ENCODE measurements at regions not wholly inside any gene's neighbourhood (a gene's known extent, or its start where the extent isn't known, plus 50 kb on each side); places are given as distances from the start of the nearest gene placed in this dataset.

DNA sequence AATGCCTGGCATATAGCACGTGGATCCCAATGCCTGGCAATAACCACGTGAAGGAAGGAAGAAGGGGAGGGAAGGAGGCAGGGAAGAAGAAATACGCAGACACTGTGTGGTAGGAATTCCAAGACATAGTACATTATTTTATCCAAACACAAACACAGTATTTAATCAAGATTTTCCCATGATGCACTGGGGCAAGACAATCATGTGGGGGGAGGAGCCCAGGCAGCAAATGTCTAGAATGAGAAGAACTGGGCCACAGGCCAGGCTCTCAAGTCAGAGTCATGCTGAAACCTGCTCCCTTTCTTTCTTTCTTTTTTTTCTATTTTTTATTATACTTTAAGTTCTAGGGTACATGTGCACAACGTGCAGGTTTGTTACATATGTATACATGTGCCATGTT is 717.9 kb downstream of the UQCRFS1 start:
- TF ChIP-seq, protein P1, sequence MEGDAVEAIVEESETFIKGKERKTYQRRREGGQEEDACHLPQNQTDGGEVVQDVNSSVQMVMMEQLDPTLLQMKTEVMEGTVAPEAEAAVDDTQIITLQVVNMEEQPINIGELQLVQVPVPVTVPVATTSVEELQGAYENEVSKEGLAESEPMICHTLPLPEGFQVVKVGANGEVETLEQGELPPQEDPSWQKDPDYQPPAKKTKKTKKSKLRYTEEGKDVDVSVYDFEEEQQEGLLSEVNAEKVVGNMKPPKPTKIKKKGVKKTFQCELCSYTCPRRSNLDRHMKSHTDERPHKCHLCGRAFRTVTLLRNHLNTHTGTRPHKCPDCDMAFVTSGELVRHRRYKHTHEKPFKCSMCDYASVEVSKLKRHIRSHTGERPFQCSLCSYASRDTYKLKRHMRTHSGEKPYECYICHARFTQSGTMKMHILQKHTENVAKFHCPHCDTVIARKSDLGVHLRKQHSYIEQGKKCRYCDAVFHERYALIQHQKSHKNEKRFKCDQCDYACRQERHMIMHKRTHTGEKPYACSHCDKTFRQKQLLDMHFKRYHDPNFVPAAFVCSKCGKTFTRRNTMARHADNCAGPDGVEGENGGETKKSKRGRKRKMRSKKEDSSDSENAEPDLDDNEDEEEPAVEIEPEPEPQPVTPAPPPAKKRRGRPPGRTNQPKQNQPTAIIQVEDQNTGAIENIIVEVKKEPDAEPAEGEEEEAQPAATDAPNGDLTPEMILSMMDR (IDR thresholded peaks at IDR 0.05) = no peak
- TF ChIP-seq POLR2AphosphoS5 (IDR thresholded peaks at IDR 0.05; ENCODE audit: insufficient read depth in 1 of 2, low read depth in 1 of 2) = no peak

Data from vagina (tissue), 2 donors.